GM23338 (cell line): ENCODE measurements at regions not wholly inside any gene's neighbourhood (a gene's known extent, or its start where the extent isn't known, plus 50 kb on each side); places are given as distances from the start of the nearest gene placed in this dataset.
A peak's percentile ranks its signal among the peaks of the same experiment; 100 is the strongest.

ENCODE experiments used
- ATAC-seq: fragments of 200-7000 bp; cut with Tn5 transposase; 3 replicates; pipeline ENCODE4 v1.9.1; 2020
- DNase-seq: peaks from one replicate; pipeline ENCODE4 v3.0.0-alpha.2; 2015; ENCODE audit warnings: low spot score
- H2AFZ ChIP-seq: fragments of 200-600 bp; sonication (generic); 2 replicates; pipeline ENCODE4 v1.8.0; 2016; ENCODE audit warnings: antibody characterized with exemption, mild to moderate bottlenecking, moderate library complexity
- H3F3A ChIP-seq: fragments of 200-600 bp; sonication (generic); replicated peaks from 2 replicates; pipeline ENCODE4 v1.8.0; 2017; ENCODE audit warnings: antibody characterized with exemption, mixed run types, low read depth
- H3K27ac ChIP-seq: fragments of 200-600 bp; sonication (generic); 2 replicates; pipeline ENCODE4 v1.6.1; 2016; ENCODE audit warnings: low read depth
- H3K27me3 ChIP-seq: fragments of 200-600 bp; sonication (generic); 2 replicates; pipeline ENCODE4 v1.8.0; 2016; ENCODE audit warnings: mild to moderate bottlenecking, mixed run types, moderate library complexity; ENCODE audit not compliant: insufficient read depth
- H3K36me3 ChIP-seq: fragments of 200-600 bp; sonication (generic); 2 replicates; pipeline ENCODE4 v1.8.0; 2016; ENCODE audit warnings: mild to moderate bottlenecking; ENCODE audit not compliant: insufficient read depth
- H3K4me1 ChIP-seq: fragments of 200-600 bp; sonication (generic); 2 replicates; pipeline ENCODE4 v1.8.0; 2016; ENCODE audit warnings: mild to moderate bottlenecking, moderate library complexity; ENCODE audit not compliant: insufficient read depth
- H3K4me2 ChIP-seq: fragments of 200-600 bp; sonication (generic); 2 replicates; pipeline ENCODE4 v1.7.1; 2017; ENCODE audit warnings: mixed run types
- H3K4me3 ChIP-seq: fragments of 200-600 bp; sonication (generic); 2 replicates; pipeline ENCODE4 v1.6.1; 2016; ENCODE audit warnings: mixed run types
- H3K79me2 ChIP-seq: fragments of 200-600 bp; sonication (generic); replicated peaks from 2 replicates; pipeline ENCODE4 v1.8.0; 2017; ENCODE audit warnings: mild to moderate bottlenecking; ENCODE audit not compliant: insufficient read depth
- H3K9me2 ChIP-seq: fragments of 200-600 bp; sonication (generic); 2 replicates; pipeline ENCODE4 v1.8.0; 2017; ENCODE audit not compliant: insufficient read depth
- H4K20me1 ChIP-seq: fragments of 200-600 bp; sonication (generic); replicated peaks from 2 replicates; pipeline ENCODE4 v1.8.0; 2017; ENCODE audit warnings: mild to moderate bottlenecking; ENCODE audit not compliant: insufficient read depth
- H3K27ac Mint-ChIP-seq: 2 replicates; pipeline ENCODE4 v1.8.0; 2020; ENCODE audit warnings: inconsistent platforms, mild to moderate bottlenecking, moderate library complexity, mixed read lengths
- H3K27me3 Mint-ChIP-seq: 3 replicates; pipeline ENCODE4 v1.8.0; 2022; ENCODE audit warnings: low read depth, mild to moderate bottlenecking, moderate library complexity, mixed read lengths, inconsistent platforms; ENCODE audit not compliant: insufficient read depth, poor library complexity
- H3K36me3 Mint-ChIP-seq: 3 replicates; pipeline ENCODE4 v1.8.0; 2021; ENCODE audit warnings: low read depth, mild to moderate bottlenecking, inconsistent platforms, moderate library complexity, mixed read lengths
- H3K4me1 Mint-ChIP-seq: 3 replicates; pipeline ENCODE4 v1.8.0; 2020; ENCODE audit warnings: mild to moderate bottlenecking, inconsistent platforms, mixed read lengths
- H3K4me3 Mint-ChIP-seq: 3 replicates; pipeline ENCODE4 v1.8.0; 2021; ENCODE audit warnings: moderate library complexity, mild to moderate bottlenecking, inconsistent platforms, mixed read lengths
- H3K9me3 Mint-ChIP-seq: 3 replicates; pipeline ENCODE4 v1.8.0; 2020; ENCODE audit warnings: moderate library complexity, mild to moderate bottlenecking, inconsistent platforms, mixed read lengths
- CREB1 ChIP-seq: fragments of 250-450 bp; sonication (Bioruptor Pico); IDR thresholded peaks from 2 replicates; pipeline ENCODE4 v1.5.0; 2020; ENCODE audit warnings: low read depth, mild to moderate bottlenecking, moderate library complexity
- EZH2 ChIP-seq: fragments of 200-600 bp; sonication (generic); IDR thresholded peaks from one replicate; pipeline ENCODE4 v1.8.0; 2017; ENCODE audit warnings: antibody characterized with exemption, mild to moderate bottlenecking, low read depth; ENCODE audit not compliant: unreplicated experiment
- EZH2phosphoT487 ChIP-seq: fragments of 200-600 bp; sonication (generic); IDR thresholded peaks from one replicate; pipeline ENCODE4 v1.8.1; 2018; ENCODE audit warnings: antibody characterized with exemption; ENCODE audit not compliant: unreplicated experiment
- JUNB ChIP-seq: IDR thresholded peaks from one replicate; pipeline ENCODE4 v1.6.1; 2016; ENCODE audit warnings: antibody characterized with exemption; ENCODE audit not compliant: unreplicated experiment
- NANOG ChIP-seq: IDR thresholded peaks from 2 replicates; pipeline ENCODE4 v1.6.1; 2016; ENCODE audit warnings: antibody characterized with exemption, borderline replicate concordance
- POLR2AphosphoS5 ChIP-seq: IDR thresholded peaks from 2 replicates; pipeline ENCODE4 v1.6.1; 2016; ENCODE audit warnings: antibody characterized with exemption, low read depth
- STAT1 ChIP-seq: IDR thresholded peaks from one replicate; pipeline ENCODE4 v1.6.1; 2016; ENCODE audit warnings: antibody characterized with exemption; ENCODE audit not compliant: unreplicated experiment
- ZNF114 ChIP-seq: fragments of 250-450 bp; sonication (Bioruptor Pico); IDR thresholded peaks from 2 replicates; pipeline ENCODE4 v1.5.0; 2020; ENCODE audit warnings: mild to moderate bottlenecking, moderate library complexity
- ZNF331 ChIP-seq: fragments of 250-450 bp; sonication (Bioruptor Pico); IDR thresholded peaks from 2 replicates; pipeline ENCODE4 v1.5.0; 2020; ENCODE audit warnings: low read depth, mild to moderate bottlenecking, moderate library complexity
- ZNF462 ChIP-seq: fragments of 250-450 bp; sonication (Bioruptor Pico); IDR thresholded peaks from 2 replicates; pipeline ENCODE4 v1.5.0; 2020; ENCODE audit warnings: mild to moderate bottlenecking, moderate library complexity
- TF ChIP-seq, protein P1 (sequence below), 2 experiments: fragments of 200-600 bp in 1 of 2; sonication (generic) in 1 of 2; conservative IDR thresholded peaks; 2 replicates each; pipeline versions ENCODE4 v1.5.1 to v1.6.1; 2016 to 2017; ENCODE audit warnings: antibody characterized with exemption in 2 of 2, low read depth in 2 of 2, mild to moderate bottlenecking in 2 of 2, moderate library complexity in 1 of 2
- TF ChIP-seq, protein P2 (sequence below): IDR thresholded peaks from 2 replicates; pipeline ENCODE4 v1.6.1; 2016; ENCODE audit warnings: antibody characterized with exemption
- TF ChIP-seq, protein P3 (sequence below): IDR thresholded peaks from one replicate; pipeline ENCODE4 v1.6.1; 2018; ENCODE audit warnings: antibody characterized with exemption; ENCODE audit not compliant: unreplicated experiment

- no peak overlapping the region for H3K27ac ChIP-seq
- peaks cover 55% of the 10 kb centered on the region for H3K4me1 Mint-ChIP-seq
Measured at GRCh38 chr20:16942051-16942450, 193.9 kb downstream of the OTOR start.

More at GRCh38 chr20:16942051-16942450, 193.9 kb downstream of the OTOR start:
- Histone ChIP-seq H2AFZ (0 out of 2 replicates have a peak overlapping the region, but pooled peaks have one; percentile 11), H3K4me3 (no peak overlapping the region), H3K79me2 (no peaks in the 10 kb centered on the region), H3K9me2 (peaks cover 11% of the 10 kb centered on the region), H3K4me2 (no peak overlapping the region), H3K4me1 (peaks cover 20% of the 10 kb centered on the region), H3K27me3 (no peaks in the 10 kb centered on the region), H3K36me3 (no peaks in the 10 kb centered on the region), H3F3A (no peaks in the 10 kb centered on the region), H4K20me1 (no peaks in the 10 kb centered on the region)
- no peak for ATAC-seq
- Mint-ChIP-seq H3K27me3 (no peaks in the 10 kb centered on the region), H3K9me3 (peaks cover 16% of the 10 kb centered on the region; the same call in 2 of the 3 replicates), H3K4me3 (no peak overlapping the region), H3K27ac (no peak overlapping the region), H3K36me3 (peaks cover 15% of the 10 kb centered on the region)
- DNase-seq: no peak
- TF ChIP-seq ZNF462 (CRISPR knock-in tag) (no peak), ZNF114 (CRISPR knock-in tag) (no peak), JUNB (no peak), ZNF331 (CRISPR knock-in tag) (no peak), NANOG (no peak), CREB1 (CRISPR knock-in tag) (no peak), STAT1 (no peak), EZH2 (no peak), POLR2AphosphoS5 (no peak), EZH2phosphoT487 (no peak)
- TF ChIP-seq, protein P1, sequence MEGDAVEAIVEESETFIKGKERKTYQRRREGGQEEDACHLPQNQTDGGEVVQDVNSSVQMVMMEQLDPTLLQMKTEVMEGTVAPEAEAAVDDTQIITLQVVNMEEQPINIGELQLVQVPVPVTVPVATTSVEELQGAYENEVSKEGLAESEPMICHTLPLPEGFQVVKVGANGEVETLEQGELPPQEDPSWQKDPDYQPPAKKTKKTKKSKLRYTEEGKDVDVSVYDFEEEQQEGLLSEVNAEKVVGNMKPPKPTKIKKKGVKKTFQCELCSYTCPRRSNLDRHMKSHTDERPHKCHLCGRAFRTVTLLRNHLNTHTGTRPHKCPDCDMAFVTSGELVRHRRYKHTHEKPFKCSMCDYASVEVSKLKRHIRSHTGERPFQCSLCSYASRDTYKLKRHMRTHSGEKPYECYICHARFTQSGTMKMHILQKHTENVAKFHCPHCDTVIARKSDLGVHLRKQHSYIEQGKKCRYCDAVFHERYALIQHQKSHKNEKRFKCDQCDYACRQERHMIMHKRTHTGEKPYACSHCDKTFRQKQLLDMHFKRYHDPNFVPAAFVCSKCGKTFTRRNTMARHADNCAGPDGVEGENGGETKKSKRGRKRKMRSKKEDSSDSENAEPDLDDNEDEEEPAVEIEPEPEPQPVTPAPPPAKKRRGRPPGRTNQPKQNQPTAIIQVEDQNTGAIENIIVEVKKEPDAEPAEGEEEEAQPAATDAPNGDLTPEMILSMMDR (conservative IDR thresholded peaks at IDR 0.05; ENCODE audit: low read depth in 2 of 2): no peak
- TF ChIP-seq, protein P2, sequence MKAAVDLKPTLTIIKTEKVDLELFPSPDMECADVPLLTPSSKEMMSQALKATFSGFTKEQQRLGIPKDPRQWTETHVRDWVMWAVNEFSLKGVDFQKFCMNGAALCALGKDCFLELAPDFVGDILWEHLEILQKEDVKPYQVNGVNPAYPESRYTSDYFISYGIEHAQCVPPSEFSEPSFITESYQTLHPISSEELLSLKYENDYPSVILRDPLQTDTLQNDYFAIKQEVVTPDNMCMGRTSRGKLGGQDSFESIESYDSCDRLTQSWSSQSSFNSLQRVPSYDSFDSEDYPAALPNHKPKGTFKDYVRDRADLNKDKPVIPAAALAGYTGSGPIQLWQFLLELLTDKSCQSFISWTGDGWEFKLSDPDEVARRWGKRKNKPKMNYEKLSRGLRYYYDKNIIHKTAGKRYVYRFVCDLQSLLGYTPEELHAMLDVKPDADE: no peak
- TF ChIP-seq, protein P3, sequence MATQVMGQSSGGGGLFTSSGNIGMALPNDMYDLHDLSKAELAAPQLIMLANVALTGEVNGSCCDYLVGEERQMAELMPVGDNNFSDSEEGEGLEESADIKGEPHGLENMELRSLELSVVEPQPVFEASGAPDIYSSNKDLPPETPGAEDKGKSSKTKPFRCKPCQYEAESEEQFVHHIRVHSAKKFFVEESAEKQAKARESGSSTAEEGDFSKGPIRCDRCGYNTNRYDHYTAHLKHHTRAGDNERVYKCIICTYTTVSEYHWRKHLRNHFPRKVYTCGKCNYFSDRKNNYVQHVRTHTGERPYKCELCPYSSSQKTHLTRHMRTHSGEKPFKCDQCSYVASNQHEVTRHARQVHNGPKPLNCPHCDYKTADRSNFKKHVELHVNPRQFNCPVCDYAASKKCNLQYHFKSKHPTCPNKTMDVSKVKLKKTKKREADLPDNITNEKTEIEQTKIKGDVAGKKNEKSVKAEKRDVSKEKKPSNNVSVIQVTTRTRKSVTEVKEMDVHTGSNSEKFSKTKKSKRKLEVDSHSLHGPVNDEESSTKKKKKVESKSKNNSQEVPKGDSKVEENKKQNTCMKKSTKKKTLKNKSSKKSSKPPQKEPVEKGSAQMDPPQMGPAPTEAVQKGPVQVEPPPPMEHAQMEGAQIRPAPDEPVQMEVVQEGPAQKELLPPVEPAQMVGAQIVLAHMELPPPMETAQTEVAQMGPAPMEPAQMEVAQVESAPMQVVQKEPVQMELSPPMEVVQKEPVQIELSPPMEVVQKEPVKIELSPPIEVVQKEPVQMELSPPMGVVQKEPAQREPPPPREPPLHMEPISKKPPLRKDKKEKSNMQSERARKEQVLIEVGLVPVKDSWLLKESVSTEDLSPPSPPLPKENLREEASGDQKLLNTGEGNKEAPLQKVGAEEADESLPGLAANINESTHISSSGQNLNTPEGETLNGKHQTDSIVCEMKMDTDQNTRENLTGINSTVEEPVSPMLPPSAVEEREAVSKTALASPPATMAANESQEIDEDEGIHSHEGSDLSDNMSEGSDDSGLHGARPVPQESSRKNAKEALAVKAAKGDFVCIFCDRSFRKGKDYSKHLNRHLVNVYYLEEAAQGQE: no peak
